ENCODE measurements at regions not wholly inside any gene's neighbourhood (a gene's known extent, or its start where the extent isn't known, plus 50 kb on each side); places are given as distances from the start of the nearest gene placed in this dataset.

- TF ChIP-seq POLR2A (IDR thresholded peaks at IDR 0.05) (no peak), CTCF (IDR thresholded peaks at IDR 0.05) (no peak)
These were observed 76.4 kb upstream of the NRP1 start for GRCh38 chr10:33410860-33411234.

Data from sigmoid colon (tissue), 3 donors.